Prostate gland (tissue), 2 donors: ENCODE measurements at regions not wholly inside any gene's neighbourhood (a gene's known extent, or its start where the extent isn't known, plus 50 kb on each side); places are given as distances from the start of the nearest gene placed in this dataset.

ENCODE experiments used
- CTCF ChIP-seq, 4 experiments: fragments of 200-600 bp in 2 of 4; fragments of 450-650 bp in 2 of 4; sonication (generic) in 2 of 4; IDR thresholded peaks; 1 replicate in 3 of 4; 2 replicates in 1 of 4; pipeline ENCODE4 v1.5.1; 2016 to 2019; ENCODE audit warnings: antibody characterized with exemption in 4 of 4, mild to moderate bottlenecking in 2 of 4, moderate library complexity in 2 of 4
- POLR2A ChIP-seq: fragments of 450-650 bp; IDR thresholded peaks from one replicate; pipeline ENCODE4 v1.6.1; 2016; ENCODE audit warnings: antibody characterized with exemption, mild to moderate bottlenecking
- POLR2AphosphoS5 ChIP-seq: sonication (generic); formaldehyde crosslinking; IDR thresholded peaks from one replicate; pipeline ENCODE4 v1.6.1; 2017; ENCODE audit warnings: antibody characterized with exemption

DNA sequence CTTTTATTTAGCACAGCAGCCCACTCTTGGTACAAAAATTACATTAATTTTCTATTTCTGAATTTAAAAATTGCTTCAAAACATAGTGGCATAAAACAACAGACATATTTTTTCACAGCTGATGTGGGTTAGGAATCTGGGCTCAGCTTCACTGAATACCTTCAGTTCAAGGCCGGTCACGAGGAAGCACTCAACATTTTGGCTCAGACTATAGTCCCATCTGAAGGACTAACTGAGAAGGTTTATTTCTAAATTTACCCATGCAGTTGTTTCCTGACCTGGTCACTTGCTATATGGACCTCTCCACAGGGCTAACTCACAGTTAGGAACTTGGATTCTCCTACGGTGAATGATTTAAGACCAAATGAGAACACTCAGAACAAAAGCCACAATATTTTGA is 1230.2 kb upstream of the ADGRL3 start:
- TF ChIP-seq POLR2A (no peak), CTCF (IDR thresholded peaks at IDR 0.05) (no peak), POLR2AphosphoS5 (no peak)
